Breast epithelium (tissue), 3 donors: ENCODE measurements at regions not wholly inside any gene's neighbourhood (a gene's known extent, or its start where the extent isn't known, plus 50 kb on each side); places are given as distances from the start of the nearest gene placed in this dataset.
"Not testable (repeated sequence)": the region's sequence is repeated elsewhere in the genome, so short reads cannot be mapped to it uniquely, and the experiment has no call there.

Experiments
- POLR2A ChIP-seq: fragments of 450-650 bp; IDR thresholded peaks from one replicate; pipeline ENCODE4 v1.6.1; 2016; ENCODE audit warnings: antibody characterized with exemption, mild to moderate bottlenecking, moderate library complexity
- TF ChIP-seq, protein P1 (sequence below), 3 donors: fragments of 450-650 bp; IDR thresholded peaks; one replicate each; pipeline ENCODE4 v1.5.1; 2016 to 2017; ENCODE audit warnings: antibody characterized with exemption in 3 of 3, mild to moderate bottlenecking in 3 of 3, moderate library complexity in 3 of 3

DNA sequence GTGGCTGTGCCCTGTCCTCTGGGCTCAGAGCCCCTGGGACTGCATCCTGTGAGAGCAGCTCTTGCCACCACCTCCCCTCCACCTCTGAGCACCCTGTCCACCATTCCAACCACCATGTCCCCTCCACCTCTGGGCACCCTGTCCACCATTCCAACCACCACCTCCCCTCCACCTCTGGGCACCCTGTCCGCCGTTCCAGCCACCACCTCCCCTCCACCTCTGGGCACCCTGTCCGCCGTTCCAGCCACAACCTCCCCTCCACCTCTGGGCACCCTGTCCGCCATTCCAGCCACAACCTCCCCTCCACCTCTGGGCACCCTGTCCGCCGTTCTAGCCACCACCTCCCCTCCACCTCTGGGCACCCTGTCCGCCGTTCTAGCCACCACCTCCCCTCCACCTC, 313.7 kb upstream of the MYT1L start:
- TF ChIP-seq, protein P1, sequence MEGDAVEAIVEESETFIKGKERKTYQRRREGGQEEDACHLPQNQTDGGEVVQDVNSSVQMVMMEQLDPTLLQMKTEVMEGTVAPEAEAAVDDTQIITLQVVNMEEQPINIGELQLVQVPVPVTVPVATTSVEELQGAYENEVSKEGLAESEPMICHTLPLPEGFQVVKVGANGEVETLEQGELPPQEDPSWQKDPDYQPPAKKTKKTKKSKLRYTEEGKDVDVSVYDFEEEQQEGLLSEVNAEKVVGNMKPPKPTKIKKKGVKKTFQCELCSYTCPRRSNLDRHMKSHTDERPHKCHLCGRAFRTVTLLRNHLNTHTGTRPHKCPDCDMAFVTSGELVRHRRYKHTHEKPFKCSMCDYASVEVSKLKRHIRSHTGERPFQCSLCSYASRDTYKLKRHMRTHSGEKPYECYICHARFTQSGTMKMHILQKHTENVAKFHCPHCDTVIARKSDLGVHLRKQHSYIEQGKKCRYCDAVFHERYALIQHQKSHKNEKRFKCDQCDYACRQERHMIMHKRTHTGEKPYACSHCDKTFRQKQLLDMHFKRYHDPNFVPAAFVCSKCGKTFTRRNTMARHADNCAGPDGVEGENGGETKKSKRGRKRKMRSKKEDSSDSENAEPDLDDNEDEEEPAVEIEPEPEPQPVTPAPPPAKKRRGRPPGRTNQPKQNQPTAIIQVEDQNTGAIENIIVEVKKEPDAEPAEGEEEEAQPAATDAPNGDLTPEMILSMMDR (IDR thresholded peaks at IDR 0.05): not testable (repeated sequence)
- TF ChIP-seq POLR2A: not testable (repeated sequence)
